ENCODE measurements at regions not wholly inside any gene's neighbourhood (a gene's known extent, or its start where the extent isn't known, plus 50 kb on each side); places are given as distances from the start of the nearest gene placed in this dataset.

GRCh38 chr4:178273168-178273567, 830.9 kb upstream of the AGA start:
- TF ChIP-seq, protein P1, sequence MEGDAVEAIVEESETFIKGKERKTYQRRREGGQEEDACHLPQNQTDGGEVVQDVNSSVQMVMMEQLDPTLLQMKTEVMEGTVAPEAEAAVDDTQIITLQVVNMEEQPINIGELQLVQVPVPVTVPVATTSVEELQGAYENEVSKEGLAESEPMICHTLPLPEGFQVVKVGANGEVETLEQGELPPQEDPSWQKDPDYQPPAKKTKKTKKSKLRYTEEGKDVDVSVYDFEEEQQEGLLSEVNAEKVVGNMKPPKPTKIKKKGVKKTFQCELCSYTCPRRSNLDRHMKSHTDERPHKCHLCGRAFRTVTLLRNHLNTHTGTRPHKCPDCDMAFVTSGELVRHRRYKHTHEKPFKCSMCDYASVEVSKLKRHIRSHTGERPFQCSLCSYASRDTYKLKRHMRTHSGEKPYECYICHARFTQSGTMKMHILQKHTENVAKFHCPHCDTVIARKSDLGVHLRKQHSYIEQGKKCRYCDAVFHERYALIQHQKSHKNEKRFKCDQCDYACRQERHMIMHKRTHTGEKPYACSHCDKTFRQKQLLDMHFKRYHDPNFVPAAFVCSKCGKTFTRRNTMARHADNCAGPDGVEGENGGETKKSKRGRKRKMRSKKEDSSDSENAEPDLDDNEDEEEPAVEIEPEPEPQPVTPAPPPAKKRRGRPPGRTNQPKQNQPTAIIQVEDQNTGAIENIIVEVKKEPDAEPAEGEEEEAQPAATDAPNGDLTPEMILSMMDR (conservative IDR thresholded peaks at IDR 0.05) = no peak
- TF ChIP-seq ZFX (IDR thresholded peaks at IDR 0.05) = no peak

Data from C4-2B (cell line).